ENCODE measurements at regions not wholly inside any gene's neighbourhood (a gene's known extent, or its start where the extent isn't known, plus 50 kb on each side); places are given as distances from the start of the nearest gene placed in this dataset.

DNA sequence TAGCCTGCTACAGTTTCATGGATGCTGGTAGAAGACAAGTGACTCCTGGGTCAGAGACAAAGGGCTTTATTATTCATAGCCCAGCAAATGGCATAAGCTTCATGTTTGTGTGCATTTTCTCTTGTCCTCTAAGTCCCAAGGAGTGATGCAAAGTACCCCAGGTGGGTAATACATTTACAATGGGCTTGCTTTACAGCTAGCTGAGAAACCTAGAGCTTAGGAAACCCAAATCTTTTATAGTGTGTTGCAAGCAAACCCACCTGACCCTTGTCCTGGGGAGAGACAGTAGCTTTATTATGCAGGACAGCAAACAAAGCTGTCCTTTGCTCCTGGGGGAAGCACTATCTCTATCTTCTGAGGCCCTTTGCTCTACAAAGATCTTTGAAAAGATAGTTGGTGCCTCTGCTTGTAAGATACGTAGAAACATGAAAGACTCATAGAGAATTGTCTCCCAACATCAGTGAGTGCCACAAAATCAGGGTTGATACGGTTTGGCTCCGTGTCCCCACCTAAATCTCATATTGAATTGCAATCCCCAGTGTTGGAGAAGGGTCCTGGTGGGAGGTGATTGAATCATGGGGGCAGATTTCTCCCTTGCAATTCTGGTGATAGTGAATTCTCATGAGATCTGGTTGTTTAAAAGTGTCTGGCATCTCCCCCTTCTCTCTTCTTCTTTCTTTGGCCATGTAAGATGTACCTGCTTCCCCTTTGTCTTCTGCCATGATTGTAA lies 315.8 kb upstream of the USP24 start:
- TF ChIP-seq, protein P1, sequence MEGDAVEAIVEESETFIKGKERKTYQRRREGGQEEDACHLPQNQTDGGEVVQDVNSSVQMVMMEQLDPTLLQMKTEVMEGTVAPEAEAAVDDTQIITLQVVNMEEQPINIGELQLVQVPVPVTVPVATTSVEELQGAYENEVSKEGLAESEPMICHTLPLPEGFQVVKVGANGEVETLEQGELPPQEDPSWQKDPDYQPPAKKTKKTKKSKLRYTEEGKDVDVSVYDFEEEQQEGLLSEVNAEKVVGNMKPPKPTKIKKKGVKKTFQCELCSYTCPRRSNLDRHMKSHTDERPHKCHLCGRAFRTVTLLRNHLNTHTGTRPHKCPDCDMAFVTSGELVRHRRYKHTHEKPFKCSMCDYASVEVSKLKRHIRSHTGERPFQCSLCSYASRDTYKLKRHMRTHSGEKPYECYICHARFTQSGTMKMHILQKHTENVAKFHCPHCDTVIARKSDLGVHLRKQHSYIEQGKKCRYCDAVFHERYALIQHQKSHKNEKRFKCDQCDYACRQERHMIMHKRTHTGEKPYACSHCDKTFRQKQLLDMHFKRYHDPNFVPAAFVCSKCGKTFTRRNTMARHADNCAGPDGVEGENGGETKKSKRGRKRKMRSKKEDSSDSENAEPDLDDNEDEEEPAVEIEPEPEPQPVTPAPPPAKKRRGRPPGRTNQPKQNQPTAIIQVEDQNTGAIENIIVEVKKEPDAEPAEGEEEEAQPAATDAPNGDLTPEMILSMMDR (IDR thresholded peaks at IDR 0.05; ENCODE audit: insufficient read depth, low read depth, low read length, missing control alignments), result no peak
- no peak for DNase-seq (ENCODE audit: low read depth)
- H3K4me3 ChIP-seq (ENCODE audit: low read depth, low read length), result no peak overlapping the region

DNA sequence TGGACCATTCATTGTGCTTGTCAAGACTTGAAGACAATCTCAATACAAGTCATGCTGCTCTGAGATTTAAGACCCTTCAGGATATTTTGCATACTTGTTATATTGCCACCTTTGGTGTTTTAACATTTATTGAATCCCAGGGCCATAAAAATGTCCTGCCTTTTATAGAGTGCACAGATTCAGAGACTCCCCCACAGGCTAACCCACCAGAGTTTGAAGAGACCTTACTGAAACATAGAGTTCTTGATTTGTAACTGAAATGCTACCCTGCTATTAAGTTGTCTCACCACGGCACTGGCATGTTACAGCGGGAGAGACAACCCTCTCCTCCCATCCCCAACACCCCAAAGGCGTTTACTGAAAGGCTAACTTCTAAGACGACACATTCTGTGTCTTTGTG lies 313.9 kb upstream of the USP24 start:
- no peak overlapping the region for H3K4me3 ChIP-seq (ENCODE audit: low read depth, low read length)
- no peak for DNase-seq (ENCODE audit: low read depth)
- TF ChIP-seq, protein P1 (IDR thresholded peaks at IDR 0.05; ENCODE audit: insufficient read depth, low read depth, low read length, missing control alignments), result no peak

DNA sequence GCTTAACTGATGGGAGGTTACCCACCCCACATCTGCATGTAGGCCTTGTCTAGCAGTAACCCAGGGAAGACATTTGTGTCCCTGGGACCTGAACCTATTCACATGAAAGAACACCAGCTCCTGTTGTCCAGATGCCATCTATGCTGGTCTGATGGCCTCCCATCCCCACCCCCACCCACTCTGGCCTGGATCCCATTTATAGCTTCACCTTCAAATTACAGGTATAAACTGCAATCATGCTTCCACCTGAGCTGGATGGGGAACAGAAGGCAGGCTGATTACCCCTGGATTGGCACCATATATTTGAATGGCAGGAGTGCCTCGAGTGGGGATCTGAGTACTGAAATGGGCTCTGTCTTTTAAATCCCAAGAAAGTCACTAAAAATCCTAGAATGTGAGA lies 312.7 kb upstream of the USP24 start:
- no peak overlapping the region for H3K4me3 ChIP-seq (ENCODE audit: low read depth, low read length)
- DNase-seq (ENCODE audit: low read depth), result no peak
- TF ChIP-seq, protein P1 (IDR thresholded peaks at IDR 0.05; ENCODE audit: insufficient read depth, low read depth, low read length, missing control alignments), result no peak

DNA sequence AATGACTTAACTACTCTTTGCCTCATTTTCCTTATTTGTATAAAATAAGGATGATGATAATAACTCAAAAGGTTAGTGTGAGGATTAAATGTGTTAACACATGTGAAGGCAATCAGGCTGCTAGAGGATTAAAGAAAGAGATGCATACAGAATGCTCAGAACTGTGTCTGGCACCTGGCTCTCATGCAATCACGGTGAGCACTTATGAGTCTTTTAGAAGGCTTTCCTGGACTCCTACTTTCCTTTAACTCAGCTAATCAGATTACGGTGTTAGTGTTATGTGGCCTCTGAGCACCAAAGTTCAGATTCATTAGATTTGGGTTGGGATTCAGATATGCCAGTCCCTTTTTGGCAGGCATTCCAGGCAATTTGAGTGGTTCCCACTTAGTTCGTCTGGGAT lies 311.6 kb upstream of the USP24 start:
- TF ChIP-seq, protein P1 (IDR thresholded peaks at IDR 0.05; ENCODE audit: insufficient read depth, low read depth, low read length, missing control alignments), result no peak
- DNase-seq (ENCODE audit: low read depth), result no peak
- H3K4me3 ChIP-seq (ENCODE audit: low read depth, low read length), result no peak overlapping the region

DNA sequence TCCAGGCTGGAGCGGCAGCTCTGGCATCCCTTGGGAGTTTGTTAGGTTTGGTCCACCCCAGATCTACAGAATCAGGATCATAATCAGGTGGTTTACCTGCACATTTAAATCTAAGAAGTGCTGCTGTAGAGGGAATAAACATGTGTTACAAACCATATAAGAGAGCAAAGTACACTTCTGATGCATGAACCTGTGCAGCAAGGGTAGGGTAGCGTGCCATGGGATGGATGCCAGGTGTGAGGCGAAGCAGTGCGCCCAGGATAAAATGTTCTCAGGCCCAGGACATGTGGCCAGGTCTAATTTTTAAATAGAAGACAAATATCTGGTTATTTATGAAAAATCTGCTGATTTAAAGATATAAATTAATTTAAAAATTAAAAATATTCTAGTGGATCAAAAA lies 308.8 kb upstream of the USP24 start:
- no peak for DNase-seq (ENCODE audit: low read depth)
- no peak overlapping the region for H3K4me3 ChIP-seq (ENCODE audit: low read depth, low read length)
- TF ChIP-seq, protein P1 (IDR thresholded peaks at IDR 0.05; ENCODE audit: insufficient read depth, low read depth, low read length, missing control alignments), result no peak

DNA sequence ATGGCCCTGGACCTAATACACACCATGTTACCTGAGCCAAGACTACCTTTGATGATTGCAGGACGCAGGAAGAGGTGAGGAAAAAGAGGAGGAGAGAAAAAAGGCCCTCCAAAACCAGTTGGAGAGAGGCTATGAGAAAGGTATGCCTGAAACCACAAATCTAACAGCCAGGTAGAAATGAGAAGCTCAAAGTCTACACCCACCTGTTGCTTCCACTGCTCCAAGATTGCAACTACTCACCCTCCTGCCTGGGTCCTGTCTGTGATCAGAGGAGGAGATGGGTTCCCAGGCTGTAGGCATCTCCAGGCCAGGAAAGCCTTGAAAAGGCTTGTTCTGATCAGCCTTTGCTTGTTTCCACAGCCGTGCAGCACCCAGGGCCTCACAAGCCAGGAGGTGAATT lies 307.8 kb upstream of the USP24 start:
- TF ChIP-seq, protein P1 (IDR thresholded peaks at IDR 0.05; ENCODE audit: insufficient read depth, low read depth, low read length, missing control alignments), result no peak

DNA sequence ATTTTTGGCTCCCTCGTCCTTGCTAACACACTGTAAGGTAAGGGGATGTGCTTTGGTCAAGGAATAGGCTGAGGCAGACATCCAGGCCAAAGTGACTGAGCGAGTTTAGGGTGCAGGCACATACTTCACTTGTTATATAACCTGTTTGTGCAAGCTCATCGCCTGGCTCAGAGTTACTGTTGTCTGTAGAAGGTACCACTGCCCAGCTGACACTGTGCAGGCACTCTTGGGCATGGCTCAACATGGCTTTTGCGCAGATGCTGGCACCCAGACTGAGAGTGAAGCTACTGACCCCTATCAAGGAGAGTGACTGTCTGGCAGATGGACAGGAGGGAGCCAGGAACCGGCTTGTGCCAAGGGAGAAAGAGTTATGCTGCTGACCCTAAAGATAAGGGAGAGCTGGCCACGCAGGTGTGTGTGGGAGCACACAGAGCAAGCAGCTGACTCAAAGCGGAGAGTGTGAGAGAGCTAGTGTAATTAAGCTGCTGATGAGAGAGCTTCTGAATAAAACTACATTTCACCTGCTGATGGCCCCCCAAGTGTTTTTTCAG lies 307.3 kb upstream of the USP24 start:
- DNase-seq (ENCODE audit: low read depth), result no peak
- no peak overlapping the region for H3K4me3 ChIP-seq (ENCODE audit: low read depth, low read length)
- TF ChIP-seq, protein P1 (IDR thresholded peaks at IDR 0.05; ENCODE audit: insufficient read depth, low read depth, low read length, missing control alignments), result no peak

More for the DNA sequence above, 307.8 kb upstream of the USP24 start:
- DNase-seq (ENCODE audit: low read depth), result no peak
- H3K4me3 ChIP-seq (ENCODE audit: low read depth, low read length), result no peak overlapping the region
